Dedifferentiated amniotic fluid mesenchymal stem cell (primary cell): ENCODE measurements at regions not wholly inside any gene's neighbourhood (a gene's known extent, or its start where the extent isn't known, plus 50 kb on each side); places are given as distances from the start of the nearest gene placed in this dataset.

Source experiments
- DNase-seq: peaks from one replicate; pipeline ENCODE4 v3.0.0-alpha.2; 2016; ENCODE audit errors: extremely low spot score

DNA sequence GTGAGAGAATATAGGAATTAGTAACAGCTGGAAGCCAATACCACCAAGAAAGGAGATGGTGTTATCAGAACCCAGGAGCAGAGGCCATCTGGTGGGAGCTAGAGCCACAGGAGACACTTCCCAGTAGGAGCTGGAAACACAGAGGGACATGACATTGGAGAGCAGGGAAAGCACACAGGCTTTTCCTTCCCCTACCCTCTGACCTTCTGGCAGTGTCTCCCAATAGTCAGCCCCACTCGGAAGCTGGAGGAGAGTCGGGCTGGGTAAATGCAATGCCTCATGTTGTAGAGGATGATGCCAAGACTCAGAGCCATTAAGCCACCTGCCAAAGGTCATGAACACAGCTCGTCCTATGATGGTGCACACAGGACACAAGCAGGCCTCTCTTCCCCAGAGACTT lies 538.5 kb downstream of the BCL11B start:
- no peak for DNase-seq

DNA sequence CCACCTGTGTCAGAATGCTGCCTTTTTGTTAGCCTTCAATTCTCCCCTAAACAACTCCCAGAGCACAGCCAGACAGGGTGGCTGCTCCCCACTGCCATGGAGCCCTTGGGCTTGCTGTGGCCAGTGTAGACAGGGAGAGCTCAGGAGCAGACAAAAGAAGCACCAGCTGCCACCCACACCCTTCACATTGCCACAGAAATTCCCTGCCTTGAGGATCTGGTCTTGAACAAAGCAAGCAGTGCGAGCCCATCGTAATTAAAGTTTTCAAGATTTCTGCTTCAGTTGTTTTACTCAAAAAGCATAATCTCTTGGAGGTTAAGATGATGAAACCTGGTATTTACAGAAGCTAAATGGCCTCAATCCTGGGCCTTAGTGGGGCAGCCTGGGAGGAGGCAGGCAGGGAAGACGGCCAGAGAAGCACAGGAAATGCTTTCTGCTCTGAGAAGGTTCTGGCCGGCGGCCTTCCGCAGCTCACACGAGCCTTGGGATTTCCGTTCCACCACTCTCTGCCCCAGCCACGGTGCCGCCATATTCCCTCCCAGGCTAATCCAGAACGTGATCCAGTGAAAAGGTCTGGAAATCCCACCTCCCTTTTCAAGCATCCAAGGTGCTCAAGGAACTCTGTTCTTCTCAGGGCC lies 535.2 kb downstream of the BCL11B start:
- no peak for DNase-seq

DNA sequence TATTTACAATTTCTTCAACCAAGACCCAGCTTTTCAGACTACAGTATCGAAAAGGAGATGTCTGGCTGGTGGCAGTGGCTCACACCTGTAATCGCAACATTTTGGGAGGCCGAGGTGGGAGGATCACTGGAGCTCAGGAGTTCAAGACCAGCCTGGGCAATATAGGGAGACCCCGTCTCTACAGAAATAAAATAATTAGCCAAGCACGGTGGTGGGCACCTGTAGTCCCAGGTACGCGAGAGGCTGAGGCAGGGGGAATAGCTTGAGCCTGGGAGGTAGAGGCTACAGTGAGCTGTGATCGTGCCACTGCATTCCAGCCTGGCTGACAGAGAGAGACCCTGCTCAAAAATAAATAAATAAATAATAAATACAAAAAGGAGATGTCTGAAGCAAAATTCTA lies 530.5 kb downstream of the BCL11B start:
- DNase-seq, result no peak

DNA sequence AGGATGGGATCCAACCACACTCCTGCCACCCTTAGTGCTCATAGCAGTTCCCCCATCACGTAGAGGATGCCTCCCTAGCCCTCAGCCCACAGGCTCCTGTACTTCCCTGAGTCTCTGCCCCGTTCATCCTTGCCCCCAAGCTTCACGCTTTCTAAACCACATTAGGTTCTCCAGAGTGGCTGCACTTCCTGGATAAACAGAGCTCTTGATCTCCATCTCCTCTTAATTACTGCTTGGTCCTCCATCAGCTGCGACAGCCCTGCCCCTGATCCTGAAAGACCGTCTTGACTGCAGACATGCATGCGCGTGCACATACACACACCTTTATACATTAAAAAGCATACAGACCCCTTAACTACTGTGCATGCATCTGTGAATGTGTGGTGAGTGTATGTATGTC lies 530.0 kb downstream of the BCL11B start:
- no peak for DNase-seq

DNA sequence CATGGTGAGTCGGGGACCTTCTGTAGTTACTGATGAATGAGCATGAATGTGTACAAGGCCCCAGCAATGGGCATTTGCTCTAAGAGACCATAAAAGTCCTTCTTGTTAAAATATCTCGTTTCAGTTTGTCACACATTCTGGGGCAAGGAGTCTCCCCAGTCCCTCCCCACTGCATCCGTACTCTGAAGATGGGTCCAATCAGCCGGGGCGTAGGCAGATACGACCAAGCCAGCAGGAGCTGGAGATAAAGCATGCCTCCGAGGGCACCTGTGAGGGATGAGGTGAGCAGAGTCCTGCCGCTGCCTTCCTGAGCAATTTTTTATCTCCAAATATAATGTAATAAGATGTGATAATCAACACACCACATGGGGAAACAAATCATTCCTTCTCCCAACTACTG lies 528.5 kb downstream of the BCL11B start:
- no peak for DNase-seq

GRCh38 chr14:98748966-98749365 lies 523.0 kb downstream of the BCL11B start:
- DNase-seq, result no peak

- no peak for DNase-seq
Observed at GRCh38 chr14:98751110-98751509, 520.9 kb downstream of the BCL11B start.

GRCh38 chr14:98752660-98753059 lies 519.3 kb downstream of the BCL11B start:
- DNase-seq, result no peak

- DNase-seq, result no peak
Observed at GRCh38 chr14:98754343-98755020, 517.5 kb downstream of the BCL11B start.

- DNase-seq, result no peak
Observed at GRCh38 chr14:98756749-98757148, 515.2 kb downstream of the BCL11B start.

- no peak for DNase-seq
Observed at GRCh38 chr14:98758440-98758839, 513.6 kb downstream of the BCL11B start.

GRCh38 chr14:98761993-98762392 lies 510.0 kb downstream of the BCL11B start:
- DNase-seq, result no peak

- DNase-seq, result no peak
Observed at GRCh38 chr14:98766818-98767217, 505.2 kb downstream of the BCL11B start.

DNA sequence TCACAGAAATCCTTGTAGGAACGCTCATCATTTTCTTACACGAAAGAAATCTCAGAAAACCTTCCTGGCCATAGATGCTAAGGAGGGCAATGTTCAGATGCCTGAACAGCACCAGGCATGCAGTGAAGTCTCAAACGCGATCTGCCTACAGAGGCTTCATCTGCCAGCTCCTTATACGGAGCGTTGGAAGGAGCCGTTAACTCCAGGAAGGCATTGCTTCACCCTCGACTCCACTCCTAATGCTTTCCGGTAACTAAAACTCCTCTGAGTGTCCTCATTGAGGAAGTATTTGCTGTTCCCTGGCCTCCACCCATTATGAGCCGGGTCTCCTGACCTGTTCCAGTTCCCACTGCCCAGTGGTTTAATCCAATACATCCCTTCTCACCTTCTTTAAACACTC lies 502.7 kb downstream of the BCL11B start:
- DNase-seq, result no peak

GRCh38 chr14:98770151-98770550 lies 501.8 kb downstream of the BCL11B start:
- no peak for DNase-seq

- DNase-seq, result no peak
Observed at GRCh38 chr14:98773814-98774213, 498.2 kb downstream of the BCL11B start.

GRCh38 chr14:98775892-98776291 lies 496.1 kb downstream of the BCL11B start:
- DNase-seq, result no peak

- no peak for DNase-seq
Observed at GRCh38 chr14:98782062-98782461, 489.9 kb downstream of the BCL11B start.

DNA sequence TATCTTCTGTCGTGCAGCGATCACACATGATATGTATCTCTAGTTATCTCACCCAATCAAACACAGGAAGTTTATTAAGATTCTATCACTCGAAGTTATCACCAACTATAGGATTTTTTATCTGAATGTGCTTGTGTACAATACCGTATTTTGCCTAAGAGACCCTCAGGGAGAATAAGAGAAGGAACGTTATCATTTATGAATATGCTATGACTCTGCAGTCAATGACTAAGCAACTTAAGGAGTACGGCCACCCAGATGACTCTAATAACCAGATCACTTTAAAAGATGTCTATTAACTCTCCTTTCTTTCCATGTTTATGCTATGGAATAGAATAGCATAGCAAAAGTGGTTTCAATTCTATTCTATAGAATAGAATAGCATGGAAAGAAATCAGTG lies 486.4 kb downstream of the BCL11B start:
- DNase-seq, result no peak

GRCh38 chr14:98786456-98786855 lies 485.5 kb downstream of the BCL11B start:
- no peak for DNase-seq

DNA sequence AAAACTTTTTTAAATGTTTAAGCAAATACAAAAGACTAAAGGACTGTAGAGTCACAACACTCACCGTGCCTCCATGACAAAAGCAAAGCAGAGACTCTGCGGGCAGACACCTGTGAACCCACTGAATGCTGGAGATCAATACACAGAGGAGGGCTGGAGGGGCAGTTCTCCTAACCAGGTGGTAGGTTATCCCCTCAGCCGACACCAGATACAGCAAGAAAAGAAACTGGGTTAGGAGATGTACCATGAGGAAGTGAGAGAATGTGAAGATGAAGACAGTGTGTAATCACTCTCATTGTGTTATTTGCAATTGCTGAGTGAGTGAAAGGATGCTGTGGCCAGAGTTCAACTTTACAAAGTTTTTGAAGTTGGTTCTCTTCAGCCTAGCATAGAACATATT lies 480.3 kb downstream of the BCL11B start:
- DNase-seq, result no peak

DNA sequence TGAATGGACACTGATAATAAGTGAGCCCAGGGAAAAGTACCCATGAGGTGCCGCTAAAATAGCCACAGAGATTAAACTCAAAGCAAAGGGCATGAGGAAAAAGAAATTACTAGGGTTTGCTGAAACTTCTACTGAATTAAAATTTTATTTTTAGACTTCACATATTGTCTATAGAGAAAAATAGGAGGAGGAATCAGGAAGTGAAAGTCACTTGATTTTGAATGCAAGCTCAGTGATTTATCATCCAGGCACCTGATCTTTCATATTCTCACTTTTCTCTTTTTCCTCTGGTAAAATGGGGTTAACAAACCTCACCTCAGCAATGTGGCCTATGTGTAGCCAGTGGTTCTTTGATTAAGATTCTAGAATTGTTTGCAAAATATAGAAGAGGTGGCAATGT lies 479.8 kb downstream of the BCL11B start:
- no peak for DNase-seq

DNA sequence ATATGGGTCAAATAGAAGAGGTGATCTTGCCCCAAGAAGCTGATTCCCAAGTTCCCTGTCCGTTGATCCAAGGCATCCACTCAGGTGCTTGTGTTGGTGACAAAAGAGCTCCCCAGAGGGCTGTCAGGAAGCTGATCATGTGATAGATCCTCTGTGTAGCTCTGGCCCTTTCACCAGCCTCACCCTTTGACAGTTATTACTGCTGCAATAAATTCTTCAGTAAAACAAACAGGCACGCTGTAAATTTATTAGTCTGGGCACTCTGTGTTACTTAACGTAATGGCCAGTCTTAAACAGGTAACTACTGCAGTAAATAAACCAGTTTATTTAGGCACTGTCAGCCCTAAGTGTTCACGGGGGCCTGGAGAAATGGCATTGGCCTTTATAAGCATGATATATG lies 473.9 kb downstream of the BCL11B start:
- no peak for DNase-seq

GRCh38 chr14:98799891-98800290 lies 472.1 kb downstream of the BCL11B start:
- DNase-seq, result no peak
